LNCAP (cell line): ENCODE measurements at regions not wholly inside any gene's neighbourhood (a gene's known extent, or its start where the extent isn't known, plus 50 kb on each side); places are given as distances from the start of the nearest gene placed in this dataset.

ENCODE experiments used
- CTCF ChIP-seq: fragments of 450-650 bp; IDR thresholded peaks from 2 replicates; pipeline ENCODE4 v1.5.1; 2017; ENCODE audit warnings: mild to moderate bottlenecking

GRCh38 chr16:82231008-82231787 lies 61.2 kb upstream of the MPHOSPH6 start:
- TF ChIP-seq CTCF: no peak

- TF ChIP-seq CTCF: peak; percentile 95
Measured at GRCh38 chr16:82229800-82230619, 60.0 kb upstream of the MPHOSPH6 start.

- TF ChIP-seq CTCF: no peak
Measured at GRCh38 chr16:82226327-82226726, 56.3 kb upstream of the MPHOSPH6 start.

GRCh38 chr16:82224821-82225220 lies 54.8 kb upstream of the MPHOSPH6 start:
- no peak for TF ChIP-seq CTCF

- no peak for TF ChIP-seq CTCF
Measured at GRCh38 chr16:82220541-82220940, 50.5 kb upstream of the MPHOSPH6 start.
